K562 (cell line): ENCODE measurements at regions not wholly inside any gene's neighbourhood (a gene's known extent, or its start where the extent isn't known, plus 50 kb on each side); places are given as distances from the start of the nearest gene placed in this dataset.

Source experiments
- ATAC-seq: fragments of 200-7000 bp; cut with Tn5 transposase; 3 replicates; pipeline ENCODE4 v1.9.1; 2020; ENCODE audit warnings: moderate library complexity
- BruUV-seq: library from RNA; stranded (reverse); fragments of 400-500 nt; replicated peaks from 2 replicates; lab custom pipeline; 2021; lab: Mats Ljungman, UMichigan
- CTCF ChIA-PET: fragments of 300-600 bp; formaldehyde crosslinking; extraction: SDS; loops from one replicate; lab custom pipeline; 2021; ENCODE audit warnings: low intra/inter-chr PET ratio; lab: Yijun Ruan, JAX
- POLR2A ChIA-PET: fragments of 300-600, 350-650 bp; sonication (Branson Sonifier 250); formaldehyde crosslinking; extraction: SDS; loops from one replicate; lab custom pipeline; 2021; ENCODE audit warnings: antibody characterized with exemption, inconsistent platforms; lab: Yijun Ruan, JAX
- DNase-seq, 4 experiments: peaks; one replicate each; pipeline versions ENCODE4 v3.0.0 to v3.0.0-alpha.2; 2011 to 2018; ENCODE audit warnings: low spot score in 3 of 4, mixed read lengths in 3 of 4; ENCODE audit errors: extremely low read depth in 1 of 4
- FAIRE-seq: peaks from 2 replicates; lab custom pipeline; 2011; peaks lifted over from hg19 to GRCh38; lab: Jason Lieb, UNC
- H2AFZ ChIP-seq: 2 replicates; pipeline ENCODE4 v1.6.0; 2011; ENCODE audit warnings: low read depth, low read length, control low read depth, inconsistent platforms
- H3K27ac ChIP-seq: fragments of 200-600 bp; 3 replicates; pipeline ENCODE4 v1.8.0; 2011; ENCODE audit warnings: low read depth, mild to moderate bottlenecking, control low read depth, inconsistent platforms, low read length, moderate library complexity, mixed read lengths; ENCODE audit errors: extremely low read depth
- H3K27me3 ChIP-seq, 2 experiments: fragments of 300-600 bp in 1 of 2; 2 replicates in 1 of 2; 3 replicates in 1 of 2; pipeline versions ENCODE4 v1.6.0 to v1.8.0; 2011; ENCODE audit warnings: inconsistent platforms in 2 of 2, low read length in 2 of 2, mild to moderate bottlenecking in 1 of 2, mixed read lengths in 1 of 2, moderate library complexity in 1 of 2; ENCODE audit not compliant: control insufficient read depth in 2 of 2, insufficient read depth in 2 of 2
- H3K36me3 ChIP-seq: fragments of 300-600 bp; 3 replicates; pipeline ENCODE4 v1.8.0; 2011; ENCODE audit warnings: mild to moderate bottlenecking, low read length, inconsistent platforms; ENCODE audit not compliant: control insufficient read depth, insufficient read depth
- H3K4me1 ChIP-seq, 2 experiments: fragments of 200-600 bp in 1 of 2; replicated peaks in 1 of 2; 2 replicates in 1 of 2; 3 replicates in 1 of 2; pipeline versions ENCODE4 v1.5.1 to v1.8.0; 2011; ENCODE audit warnings: inconsistent platforms in 2 of 2, low read length in 2 of 2, mild to moderate bottlenecking in 1 of 2, mixed read lengths in 1 of 2, moderate library complexity in 1 of 2; ENCODE audit not compliant: control insufficient read depth in 2 of 2, insufficient read depth in 2 of 2
- H3K4me2 ChIP-seq: 2 replicates; pipeline ENCODE4 v1.6.1; 2011; ENCODE audit warnings: low read length, control low read depth, inconsistent platforms, mixed read lengths; ENCODE audit not compliant: insufficient read depth
- H3K4me3 ChIP-seq: fragments of 200-600 bp; sonication (generic), shearing (Covaris generic); 2 replicates; pipeline ENCODE4 v1.5.1; 2016; ENCODE audit warnings: control low read depth, inconsistent platforms
- H3K79me2 ChIP-seq: fragments of 200-600 bp; 3 replicates; pipeline ENCODE4 v1.8.0; 2011; ENCODE audit warnings: low read length, inconsistent platforms; ENCODE audit not compliant: control insufficient read depth, insufficient read depth
- H3K9ac ChIP-seq, 2 experiments: 2 replicates each; pipeline versions ENCODE4 v1.6.0 to v1.6.1; 2011; ENCODE audit warnings: low read depth in 2 of 2, low read length in 2 of 2, control low read depth in 1 of 2, inconsistent platforms in 1 of 2, mild to moderate bottlenecking in 1 of 2, mixed read lengths in 1 of 2; ENCODE audit not compliant: insufficient read depth in 1 of 2
- H3K9me1 ChIP-seq: one replicate; pipeline ENCODE4 v1.6.0; 2011; ENCODE audit warnings: inconsistent platforms, mild to moderate bottlenecking, low read length, moderate library complexity; ENCODE audit not compliant: control insufficient read depth, insufficient read depth
- H3K9me3 ChIP-seq: replicated peaks from 2 replicates; pipeline ENCODE4 v1.5.1; 2011; ENCODE audit warnings: low read depth, low read length, inconsistent platforms; ENCODE audit not compliant: control insufficient read depth, insufficient read depth
- H4K20me1 ChIP-seq: replicated peaks from 2 replicates; pipeline ENCODE4 v1.6.1; 2011; ENCODE audit warnings: low read length, inconsistent platforms, mixed read lengths; ENCODE audit not compliant: control insufficient read depth, insufficient read depth
- CCAR2 ChIP-seq: fragments of 200-400 bp; formaldehyde crosslinking; IDR thresholded peaks from 2 replicates; pipeline ENCODE4 v1.6.1; 2017; ENCODE audit warnings: mild to moderate bottlenecking, low read depth, low read length
- GABPB2 ChIP-seq: fragments of 250-450 bp; sonication (Bioruptor Pico); conservative IDR thresholded peaks from 2 replicates; pipeline ENCODE4 v1.5.1; 2021; ENCODE audit warnings: mild to moderate bottlenecking
- GTF2A2 ChIP-seq: IDR thresholded peaks from 2 replicates; pipeline ENCODE4 v1.6.1; 2016; ENCODE audit warnings: mild to moderate bottlenecking, missing genetic modification characterization, missing compliant biosample characterization
- MAFG ChIP-seq: fragments of 450-650 bp; conservative IDR thresholded peaks from 2 replicates; pipeline ENCODE4 v1.6.1; 2016; ENCODE audit warnings: missing genetic modification characterization, missing compliant biosample characterization
- OTX1 ChIP-seq: fragments of 450-650 bp; formaldehyde crosslinking; IDR thresholded peaks from 2 replicates; pipeline ENCODE4 v1.4.0; 2022; ENCODE audit warnings: mild to moderate bottlenecking
- PHF21A ChIP-seq: fragments of 450-650 bp; IDR thresholded peaks from 2 replicates; pipeline ENCODE4 v1.6.1; 2017; ENCODE audit warnings: low read depth, borderline replicate concordance
- RB1 ChIP-seq: fragments of 450-650 bp; IDR thresholded peaks from 2 replicates; pipeline ENCODE4 v1.6.1; 2017; ENCODE audit warnings: low read depth, mild to moderate bottlenecking
- ZBTB5 ChIP-seq: fragments of 450-650 bp; IDR thresholded peaks from 2 replicates; pipeline ENCODE4 v1.6.1; 2017; ENCODE audit warnings: antibody characterized with exemption
- ZNF347 ChIP-seq: fragments of 450-650 bp; formaldehyde crosslinking; IDR thresholded peaks from 2 replicates; pipeline ENCODE4 v1.4.0; 2020; ENCODE audit warnings: low read depth, mild to moderate bottlenecking, moderate library complexity
- ZNF398 ChIP-seq: fragments of 250-450 bp; sonication (Bioruptor Pico); IDR thresholded peaks from 2 replicates; pipeline ENCODE4 v1.8.0; 2021; ENCODE audit warnings: moderate library complexity, mild to moderate bottlenecking, inconsistent platforms
- ZNF76 ChIP-seq: fragments of 250-450 bp; sonication (Bioruptor Pico); IDR thresholded peaks from 2 replicates; pipeline ENCODE4 v1.4.0; 2020; ENCODE audit warnings: mild to moderate bottlenecking, moderate library complexity, borderline replicate concordance
- WGBS: fragments of 100-300 bp; shearing (Covaris generic); methylation state at CpG from one replicate; pipeline ENCODE4 v1.1.6; 2016; ENCODE audit warnings: low coverage, mixed read lengths; ENCODE audit not compliant: insufficient coverage; ENCODE audit errors: missing lambda C conversion rate; 5-methylcytosine and 5-hydroxymethylcytosine counted together
- in situ Hi-C: fragments of 300-500 bp; cut with MboI; formaldehyde crosslinking; loops from 4 replicates; pipeline ENCODE4 v1.15.0; 2018; ENCODE audit warnings: inconsistent platforms, mixed read lengths
- intact Hi-C: fragments of 100-400 bp; cut with micrococcal nuclease; formaldehyde crosslinking; loops from 2 replicates; pipeline ENCODE4 v1.14.2; 2022

- CTCF ChIA-PET, result no interaction called here
- Histone ChIP-seq H3K9me3 (no peaks in the 10 kb centered on the region), H3K79me2 (no peaks in the 10 kb centered on the region), H4K20me1 (no peaks in the 10 kb centered on the region), H3K4me1 (no peaks in the 10 kb centered on the region), H3K9ac (no peak overlapping the region), H3K4me2 (no peak overlapping the region), H3K27me3 (no peaks in the 10 kb centered on the region), H3K36me3 (no peaks in the 10 kb centered on the region), H2AFZ (no peak overlapping the region), H3K27ac (no peak overlapping the region), H3K4me3 (no peak overlapping the region), H3K9me1 (no peaks in the 10 kb centered on the region)
- POLR2A ChIA-PET, result no interaction called here
- BruUV-seq, result no TSS peak
- ATAC-seq (no peak), DNase-seq (no peak), FAIRE-seq (no peak)
- intact Hi-C loops, result no loop called here
- in situ Hi-C loops, result no loop called here
- TF ChIP-seq CCAR2, result no peak
- TF ChIP-seq ZNF398 (CRISPR knock-in tag), result no peak
- no peak for TF ChIP-seq ZBTB5
- no peak for TF ChIP-seq GABPB2 (CRISPR knock-in tag)
- TF ChIP-seq PHF21A, result no peak
- TF ChIP-seq OTX1 (CRISPR knock-in tag), result no peak
- TF ChIP-seq MAFG (tag), result no peak
- TF ChIP-seq GTF2A2 (tag), result no peak
- no peak for TF ChIP-seq ZNF347
- TF ChIP-seq RB1, result no peak
- TF ChIP-seq ZNF76 (CRISPR knock-in tag), result no peak
- 0% methylated on average over 3 of the region's 3 CpGs for WGBS
These were observed 146.4 kb downstream of the EMP1 start for GRCh38 chr12:13342971-13343370.
